ENCODE measurements at regions not wholly inside any gene's neighbourhood (a gene's known extent, or its start where the extent isn't known, plus 50 kb on each side); places are given as distances from the start of the nearest gene placed in this dataset.

DNA sequence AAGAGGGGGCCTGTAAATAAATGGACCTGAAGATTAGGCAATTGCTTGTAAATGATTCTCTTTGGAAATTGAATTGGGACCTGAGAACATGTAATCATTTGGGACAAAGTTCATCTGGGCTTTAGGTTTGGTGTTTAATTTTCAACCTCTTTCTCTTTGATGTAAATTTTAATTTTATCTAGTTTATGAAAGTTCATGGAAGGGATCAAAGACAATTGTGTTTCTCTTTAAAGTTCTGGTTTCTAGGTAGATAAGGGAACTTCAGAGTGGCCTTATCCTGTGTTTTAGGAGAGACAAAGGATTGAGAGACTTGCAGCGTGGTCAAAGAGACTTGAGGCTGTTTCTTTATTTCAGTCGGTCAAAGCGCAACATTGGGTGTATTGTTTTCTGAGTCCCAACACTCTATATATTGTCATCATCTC, 1108.3 kb downstream of the TBL1XR1 start:
- no peaks in the 10 kb centered on the region for H3F3A ChIP-seq (ENCODE audit: insufficient read depth, low read depth)
- H3K79me2 ChIP-seq (ENCODE audit: low read depth), result no peaks in the 10 kb centered on the region
- no peaks in the 10 kb centered on the region for H4K20me1 ChIP-seq (ENCODE audit: insufficient read depth)
- no peak overlapping the region for H3K4me3 ChIP-seq
- H2AFZ ChIP-seq, result 0 out of 2 replicates have a peak overlapping the region, but pooled peaks have one; percentile 19
- TF ChIP-seq CTCF (conservative IDR thresholded peaks at IDR 0.05) (no peak), EZH2 (IDR thresholded peaks at IDR 0.05; ENCODE audit: low read depth) (no peak)
- POLR2A ChIA-PET (ENCODE audit: unreplicated experiment), result no interaction called here
- CTCF ChIA-PET, result no interaction called here
- no peaks in the 10 kb centered on the region for H3K4me1 ChIP-seq (replicated peaks; ENCODE audit: insufficient read depth)
- DNase-seq, result no peak
- no peaks in the 10 kb centered on the region for H3K36me3 ChIP-seq (ENCODE audit: low read depth)
- BruUV-seq (replicated peaks), result no TSS peak
- intact Hi-C loops (cut with micrococcal nuclease; ENCODE audit: unreplicated experiment), result no loop called here
- no peak overlapping the region for H3K27ac ChIP-seq
- no peak overlapping the region for H3K4me2 ChIP-seq
- H3K9me2 ChIP-seq (ENCODE audit: insufficient read depth), result no peaks in the 10 kb centered on the region
- no peaks in the 10 kb centered on the region for H3K27me3 ChIP-seq (ENCODE audit: insufficient read depth, low read depth)
- no peaks in the 10 kb centered on the region; the same call in 1 of the 2 replicates for H3K9me3 ChIP-seq (ENCODE audit: insufficient read depth, low read depth)

- no peak overlapping the region for H3K27ac ChIP-seq
- CTCF ChIA-PET, result no interaction called here
- no peaks in the 10 kb centered on the region for H3F3A ChIP-seq (ENCODE audit: insufficient read depth, low read depth)
- H3K79me2 ChIP-seq (ENCODE audit: low read depth), result no peaks in the 10 kb centered on the region
- no peak overlapping the region for H3K4me2 ChIP-seq
- intact Hi-C loops (cut with micrococcal nuclease; ENCODE audit: unreplicated experiment), result no loop called here
- H3K9me2 ChIP-seq (ENCODE audit: insufficient read depth), result no peaks in the 10 kb centered on the region
- BruUV-seq (replicated peaks), result no TSS peak
- no peaks in the 10 kb centered on the region; the same call in 1 of the 2 replicates for H3K9me3 ChIP-seq (ENCODE audit: insufficient read depth, low read depth)
- H3K36me3 ChIP-seq (ENCODE audit: low read depth), result no peaks in the 10 kb centered on the region
- H2AFZ ChIP-seq, result peak overlapping the region; percentile 17; the same call in 1 of the 2 replicates
- POLR2A ChIA-PET (ENCODE audit: unreplicated experiment), result no interaction called here
- H4K20me1 ChIP-seq (ENCODE audit: insufficient read depth), result no peaks in the 10 kb centered on the region
- no peaks in the 10 kb centered on the region for H3K27me3 ChIP-seq (ENCODE audit: insufficient read depth, low read depth)
- H3K4me3 ChIP-seq, result no peak overlapping the region
- TF ChIP-seq CTCF (conservative IDR thresholded peaks at IDR 0.05) (no peak), EZH2 (IDR thresholded peaks at IDR 0.05; ENCODE audit: low read depth) (no peak)
- DNase-seq, result no peak
- H3K4me1 ChIP-seq (replicated peaks; ENCODE audit: insufficient read depth), result no peaks in the 10 kb centered on the region
Measured at GRCh38 chr3:176087066-176087697, 1110.1 kb downstream of the TBL1XR1 start.

- ChIA-PET POLR2A (ENCODE audit: unreplicated experiment) (no interaction called here), CTCF (no interaction called here)
- Histone ChIP-seq H3K9me2 (ENCODE audit: insufficient read depth) (no peaks in the 10 kb centered on the region), H3K27ac (no peak overlapping the region), H3K9me3 (ENCODE audit: insufficient read depth, low read depth) (0 out of 2 replicates have a peak, but pooled peaks cover 3% of the 10 kb centered on the region), H3K4me1 (replicated peaks; ENCODE audit: insufficient read depth) (no peaks in the 10 kb centered on the region), H4K20me1 (ENCODE audit: insufficient read depth) (no peaks in the 10 kb centered on the region), H3K4me2 (no peak overlapping the region), H3K27me3 (ENCODE audit: insufficient read depth, low read depth) (no peaks in the 10 kb centered on the region), H3F3A (ENCODE audit: insufficient read depth, low read depth) (no peaks in the 10 kb centered on the region), H2AFZ (no peak overlapping the region), H3K4me3 (no peak overlapping the region), H3K79me2 (ENCODE audit: low read depth) (no peaks in the 10 kb centered on the region), H3K36me3 (ENCODE audit: low read depth) (no peaks in the 10 kb centered on the region)
- TF ChIP-seq CTCF (conservative IDR thresholded peaks at IDR 0.05) (no peak), EZH2 (IDR thresholded peaks at IDR 0.05; ENCODE audit: low read depth) (no peak)
- no TSS peak for BruUV-seq (replicated peaks)
- DNase-seq, result no peak
- intact Hi-C loops (cut with micrococcal nuclease; ENCODE audit: unreplicated experiment), result no loop called here
Measured at GRCh38 chr3:176079785-176080184, 1117.5 kb downstream of the TBL1XR1 start.

All from PC-9 (cell line).